ENCODE measurements at regions not wholly inside any gene's neighbourhood (a gene's known extent, or its start where the extent isn't known, plus 50 kb on each side); places are given as distances from the start of the nearest gene placed in this dataset.

- H3K27me3 ChIP-seq (ENCODE audit: insufficient read depth) = no peaks in the 10 kb centered on the region
- Mint-ChIP-seq H3K4me1 (peaks cover 3% of the 10 kb centered on the region; the same call in 2 of the 3 replicates), H3K27me3 (ENCODE audit: insufficient read depth, low read depth, poor library complexity) (peaks cover 3% of the 10 kb centered on the region), H3K4me3 (no peak overlapping the region), H3K27ac (no peak overlapping the region), H3K9me3 (no peaks in the 10 kb centered on the region; the same call in 2 of the 3 replicates), H3K36me3 (ENCODE audit: low read depth) (no peaks in the 10 kb centered on the region; the same call in 2 of the 3 replicates)
- no peak overlapping the region for H3K27ac ChIP-seq (ENCODE audit: low read depth)
- no peaks in the 10 kb centered on the region; the same call in 1 of the 2 replicates for H3K9me2 ChIP-seq (ENCODE audit: insufficient read depth)
- H2AFZ ChIP-seq = no peak overlapping the region
- H3K4me1 ChIP-seq (ENCODE audit: insufficient read depth) = peaks cover 3% of the 10 kb centered on the region; the same call in 1 of the 2 replicates
- H3K79me2 ChIP-seq (replicated peaks; ENCODE audit: insufficient read depth) = no peaks in the 10 kb centered on the region
- H4K20me1 ChIP-seq (replicated peaks; ENCODE audit: insufficient read depth) = no peaks in the 10 kb centered on the region
- DNase-seq (ENCODE audit: low spot score) (no peak), ATAC-seq (no peak)
- no peak overlapping the region for H3K4me2 ChIP-seq
- no peaks in the 10 kb centered on the region for H3K36me3 ChIP-seq (ENCODE audit: insufficient read depth)
- TF ChIP-seq ZNF114 (CRISPR knock-in tag; IDR thresholded peaks at IDR 0.05) (no peak), ZNF462 (CRISPR knock-in tag; IDR thresholded peaks at IDR 0.05) (no peak), ZNF331 (CRISPR knock-in tag; IDR thresholded peaks at IDR 0.05; ENCODE audit: low read depth) (no peak), EZH2phosphoT487 (IDR thresholded peaks at IDR 0.05; ENCODE audit: unreplicated experiment) (no peak), JUNB (IDR thresholded peaks at IDR 0.05; ENCODE audit: unreplicated experiment) (no peak), ETS1 (IDR thresholded peaks at IDR 0.05) (no peak), STAT1 (IDR thresholded peaks at IDR 0.05; ENCODE audit: unreplicated experiment) (no peak), CTCF (conservative IDR thresholded peaks at IDR 0.05; ENCODE audit: low read depth in 2 of 2) (no peak), EZH2 (IDR thresholded peaks at IDR 0.05; ENCODE audit: low read depth, unreplicated experiment) (no peak), NANOG (IDR thresholded peaks at IDR 0.05; ENCODE audit: borderline replicate concordance) (no peak), POLR2AphosphoS5 (IDR thresholded peaks at IDR 0.05; ENCODE audit: low read depth) (no peak), REST (IDR thresholded peaks at IDR 0.05; ENCODE audit: unreplicated experiment) (no peak), CREB1 (CRISPR knock-in tag; IDR thresholded peaks at IDR 0.05; ENCODE audit: low read depth) (no peak)
- H3K4me3 ChIP-seq = no peak overlapping the region
- H3F3A ChIP-seq (replicated peaks; ENCODE audit: low read depth) = no peaks in the 10 kb centered on the region
Measured at GRCh38 chr13:80572923-80573316, 232.0 kb upstream of the SPRY2 start.
